K562 (cell line): ENCODE measurements at regions not wholly inside any gene's neighbourhood (a gene's known extent, or its start where the extent isn't known, plus 50 kb on each side); places are given as distances from the start of the nearest gene placed in this dataset.
A peak's percentile ranks its signal among the peaks of the same experiment; 100 is the strongest.

Experiments used
- ATAC-seq: fragments of 200-7000 bp; cut with Tn5 transposase; 3 replicates; pipeline ENCODE4 v1.9.1; 2020; ENCODE audit warnings: moderate library complexity
- BruUV-seq: library from RNA; stranded (reverse); fragments of 400-500 nt; replicated peaks from 2 replicates; lab custom pipeline; 2021; lab: Mats Ljungman, UMichigan
- CTCF ChIA-PET: fragments of 300-600 bp; formaldehyde crosslinking; extraction: SDS; loops from one replicate; lab custom pipeline; 2021; ENCODE audit warnings: low intra/inter-chr PET ratio; lab: Yijun Ruan, JAX
- POLR2A ChIA-PET: fragments of 300-600, 350-650 bp; sonication (Branson Sonifier 250); formaldehyde crosslinking; extraction: SDS; loops from one replicate; lab custom pipeline; 2021; ENCODE audit warnings: antibody characterized with exemption, inconsistent platforms; lab: Yijun Ruan, JAX
- DNase-seq, 4 experiments: peaks; one replicate each; pipeline versions ENCODE4 v3.0.0 to v3.0.0-alpha.2; 2011 to 2018; ENCODE audit warnings: low spot score in 3 of 4, mixed read lengths in 3 of 4; ENCODE audit errors: extremely low read depth in 1 of 4
- FAIRE-seq: peaks from 2 replicates; lab custom pipeline; 2011; peaks lifted over from hg19 to GRCh38; lab: Jason Lieb, UNC
- H2AFZ ChIP-seq: 2 replicates; pipeline ENCODE4 v1.6.0; 2011; ENCODE audit warnings: low read depth, low read length, control low read depth, inconsistent platforms
- H3K27ac ChIP-seq: fragments of 200-600 bp; 3 replicates; pipeline ENCODE4 v1.8.0; 2011; ENCODE audit warnings: low read depth, mild to moderate bottlenecking, control low read depth, inconsistent platforms, low read length, moderate library complexity, mixed read lengths; ENCODE audit errors: extremely low read depth
- H3K27me3 ChIP-seq, 2 experiments: fragments of 300-600 bp in 1 of 2; 2 replicates in 1 of 2; 3 replicates in 1 of 2; pipeline versions ENCODE4 v1.6.0 to v1.8.0; 2011; ENCODE audit warnings: inconsistent platforms in 2 of 2, low read length in 2 of 2, mild to moderate bottlenecking in 1 of 2, mixed read lengths in 1 of 2, moderate library complexity in 1 of 2; ENCODE audit not compliant: control insufficient read depth in 2 of 2, insufficient read depth in 2 of 2
- H3K36me3 ChIP-seq: fragments of 300-600 bp; 3 replicates; pipeline ENCODE4 v1.8.0; 2011; ENCODE audit warnings: mild to moderate bottlenecking, low read length, inconsistent platforms; ENCODE audit not compliant: control insufficient read depth, insufficient read depth
- H3K4me1 ChIP-seq, 2 experiments: fragments of 200-600 bp in 1 of 2; replicated peaks in 1 of 2; 2 replicates in 1 of 2; 3 replicates in 1 of 2; pipeline versions ENCODE4 v1.5.1 to v1.8.0; 2011; ENCODE audit warnings: inconsistent platforms in 2 of 2, low read length in 2 of 2, mild to moderate bottlenecking in 1 of 2, mixed read lengths in 1 of 2, moderate library complexity in 1 of 2; ENCODE audit not compliant: control insufficient read depth in 2 of 2, insufficient read depth in 2 of 2
- H3K4me2 ChIP-seq: 2 replicates; pipeline ENCODE4 v1.6.1; 2011; ENCODE audit warnings: low read length, control low read depth, inconsistent platforms, mixed read lengths; ENCODE audit not compliant: insufficient read depth
- H3K4me3 ChIP-seq: fragments of 200-600 bp; sonication (generic), shearing (Covaris generic); 2 replicates; pipeline ENCODE4 v1.5.1; 2016; ENCODE audit warnings: control low read depth, inconsistent platforms
- H3K79me2 ChIP-seq: fragments of 200-600 bp; 3 replicates; pipeline ENCODE4 v1.8.0; 2011; ENCODE audit warnings: low read length, inconsistent platforms; ENCODE audit not compliant: control insufficient read depth, insufficient read depth
- H3K9ac ChIP-seq, 2 experiments: 2 replicates each; pipeline versions ENCODE4 v1.6.0 to v1.6.1; 2011; ENCODE audit warnings: low read depth in 2 of 2, low read length in 2 of 2, control low read depth in 1 of 2, inconsistent platforms in 1 of 2, mild to moderate bottlenecking in 1 of 2, mixed read lengths in 1 of 2; ENCODE audit not compliant: insufficient read depth in 1 of 2
- H3K9me1 ChIP-seq: one replicate; pipeline ENCODE4 v1.6.0; 2011; ENCODE audit warnings: inconsistent platforms, mild to moderate bottlenecking, low read length, moderate library complexity; ENCODE audit not compliant: control insufficient read depth, insufficient read depth
- H3K9me3 ChIP-seq: replicated peaks from 2 replicates; pipeline ENCODE4 v1.5.1; 2011; ENCODE audit warnings: low read depth, low read length, inconsistent platforms; ENCODE audit not compliant: control insufficient read depth, insufficient read depth
- H4K20me1 ChIP-seq: replicated peaks from 2 replicates; pipeline ENCODE4 v1.6.1; 2011; ENCODE audit warnings: low read length, inconsistent platforms, mixed read lengths; ENCODE audit not compliant: control insufficient read depth, insufficient read depth
- ZNF583 ChIP-seq: fragments of 250-450 bp; sonication (Bioruptor Pico); IDR thresholded peaks from 2 replicates; pipeline ENCODE4 v1.4.0; 2020
- ZNF592 ChIP-seq: fragments of 450-650 bp; IDR thresholded peaks from 2 replicates; pipeline ENCODE4 v1.6.1; 2017; ENCODE audit warnings: antibody characterized with exemption, mild to moderate bottlenecking
- WGBS: fragments of 100-300 bp; shearing (Covaris generic); methylation state at CpG from one replicate; pipeline ENCODE4 v1.1.6; 2016; ENCODE audit warnings: low coverage, mixed read lengths; ENCODE audit not compliant: insufficient coverage; ENCODE audit errors: missing lambda C conversion rate; 5-methylcytosine and 5-hydroxymethylcytosine counted together
- in situ Hi-C: fragments of 300-500 bp; cut with MboI; formaldehyde crosslinking; loops from 4 replicates; pipeline ENCODE4 v1.15.0; 2018; ENCODE audit warnings: inconsistent platforms, mixed read lengths
- intact Hi-C: fragments of 100-400 bp; cut with micrococcal nuclease; formaldehyde crosslinking; loops from 2 replicates; pipeline ENCODE4 v1.14.2; 2022

- Histone ChIP-seq H3K4me1 (peaks cover 3 to 11% of the 10 kb centered on the region in 2 experiments; a peak in 3 of 5 replicates), H3K4me2 (no peak overlapping the region), H3K9me1 (no peaks in the 10 kb centered on the region), H3K27ac (no peak overlapping the region), H3K4me3 (no peak overlapping the region), H4K20me1 (no peaks in the 10 kb centered on the region), H3K9ac (no peak overlapping the region), H3K9me3 (peaks cover 4% of the 10 kb centered on the region; the same call in 1 of the 2 replicates), H3K36me3 (no peaks in the 10 kb centered on the region), H3K79me2 (no peaks in the 10 kb centered on the region), H3K27me3 (no peaks in the 10 kb centered on the region), H2AFZ (peak overlapping the region; percentile 63; the same call in 1 of the 2 replicates)
- WGBS = 60% methylated on average over 5 of the region's 6 CpGs
- BruUV-seq = no TSS peak
- no peak for DNase-seq
- no peak for ATAC-seq
- POLR2A ChIA-PET = no interaction called here
- intact Hi-C loops = no loop called here
- in situ Hi-C loops = no loop called here
- no peak for FAIRE-seq
- TF ChIP-seq ZNF583 = no peak
- 0 out of 2 replicates have a peak, but pooled peaks have one; percentile 25 for TF ChIP-seq ZNF592
- CTCF ChIA-PET = no interaction called here
Measured at GRCh38 chr13:111004444-111004843, 89.6 kb upstream of the ANKRD10 start.
